Epithelial cell of prostate (primary cell): ENCODE measurements at regions not wholly inside any gene's neighbourhood (a gene's known extent, or its start where the extent isn't known, plus 50 kb on each side); places are given as distances from the start of the nearest gene placed in this dataset.
"Not testable (repeated sequence)": the region's sequence is repeated elsewhere in the genome, so short reads cannot be mapped to it uniquely, and the experiment has no call there.

Source experiments
- DNase-seq: peaks from one replicate; pipeline ENCODE4 v3.0.0-alpha.2; 2011; ENCODE audit warnings: low read depth, low spot score
- H3K27ac ChIP-seq: fragments of 450-650 bp; 2 replicates; pipeline ENCODE4 v1.5.1; 2017; ENCODE audit warnings: mild to moderate bottlenecking

DNA sequence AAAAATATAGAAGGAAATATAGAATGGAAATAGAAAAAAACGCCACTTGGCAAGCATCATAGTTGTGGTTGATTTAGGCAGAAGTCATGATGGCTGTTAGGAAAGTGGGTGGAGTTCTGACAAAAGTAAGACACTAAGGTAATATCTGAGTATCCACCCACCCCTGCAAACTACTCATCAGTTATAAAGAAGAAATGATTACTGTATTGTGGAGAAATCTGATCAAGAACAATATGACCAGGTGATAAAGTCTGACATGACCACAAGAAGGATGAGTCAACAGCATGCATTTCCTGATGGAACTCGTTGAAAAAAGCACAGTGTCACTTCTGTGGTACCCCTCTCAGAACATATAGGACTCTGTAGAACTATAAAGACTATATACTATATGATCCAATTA, 343.4 kb upstream of the PAPPA start:
- DNase-seq, result peak; percentile 41
- H3K27ac ChIP-seq, result no peak overlapping the region

DNA sequence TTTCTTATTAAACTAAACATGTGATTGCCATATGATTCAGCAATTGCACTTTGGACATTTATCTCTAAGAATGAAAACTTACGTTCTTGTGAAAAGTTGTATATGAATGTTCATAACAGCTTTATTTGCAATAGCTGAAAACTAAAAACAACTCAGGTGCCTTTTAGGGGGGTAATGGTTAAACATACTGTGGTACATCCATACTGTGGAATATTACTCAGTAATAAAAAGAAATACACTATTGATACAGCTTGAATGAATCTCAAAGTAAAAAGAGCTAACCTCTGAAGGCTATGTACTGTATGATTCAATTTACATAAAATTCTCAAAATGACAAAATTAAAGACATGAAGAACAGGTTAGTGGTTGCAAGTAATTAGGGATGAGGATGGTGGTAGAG, 339.5 kb upstream of the PAPPA start:
- H3K27ac ChIP-seq, result no peak overlapping the region

DNA sequence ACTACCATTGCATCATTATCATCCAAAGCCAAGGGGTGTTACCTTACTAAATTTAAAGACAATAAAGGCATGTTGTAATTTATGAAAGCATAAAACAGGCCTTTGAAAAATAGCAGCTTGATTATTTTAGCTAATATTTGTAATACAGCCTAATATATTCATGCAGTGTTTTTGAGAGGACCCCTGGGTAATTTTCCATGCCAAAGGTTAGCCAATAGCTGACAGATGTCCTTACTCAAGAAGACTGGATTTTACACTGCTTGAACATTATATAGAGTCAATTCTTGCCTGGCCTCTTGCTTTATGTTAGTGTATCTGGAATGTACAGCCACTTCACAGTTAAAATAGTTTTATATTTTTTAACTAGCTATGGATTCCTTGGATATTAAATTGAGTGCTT, 337.8 kb upstream of the PAPPA start:
- DNase-seq, result no peak
- no peak overlapping the region for H3K27ac ChIP-seq

More for the DNA sequence above, 339.5 kb upstream of the PAPPA start:
- no peak for DNase-seq

DNA sequence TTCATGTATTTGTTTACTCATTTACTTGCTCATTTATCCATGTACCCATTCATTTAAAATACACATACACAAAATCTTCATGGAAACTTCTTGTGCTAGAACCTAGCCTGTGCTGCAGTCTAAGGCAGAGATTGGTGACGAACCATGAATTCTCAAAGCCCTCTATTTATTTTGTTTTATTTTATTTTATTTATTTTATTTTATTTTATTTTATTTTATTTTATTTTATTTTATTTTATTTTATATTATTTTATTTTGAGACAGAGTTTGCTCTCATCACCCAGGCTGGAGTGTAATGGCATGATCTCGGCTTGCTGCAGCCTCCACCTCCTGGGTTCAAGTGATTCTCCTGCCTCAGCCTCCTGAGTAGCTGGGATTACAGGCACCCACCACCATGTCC, 334.9 kb upstream of the PAPPA start:
- not testable (repeated sequence) for H3K27ac ChIP-seq, DNase-seq

DNA sequence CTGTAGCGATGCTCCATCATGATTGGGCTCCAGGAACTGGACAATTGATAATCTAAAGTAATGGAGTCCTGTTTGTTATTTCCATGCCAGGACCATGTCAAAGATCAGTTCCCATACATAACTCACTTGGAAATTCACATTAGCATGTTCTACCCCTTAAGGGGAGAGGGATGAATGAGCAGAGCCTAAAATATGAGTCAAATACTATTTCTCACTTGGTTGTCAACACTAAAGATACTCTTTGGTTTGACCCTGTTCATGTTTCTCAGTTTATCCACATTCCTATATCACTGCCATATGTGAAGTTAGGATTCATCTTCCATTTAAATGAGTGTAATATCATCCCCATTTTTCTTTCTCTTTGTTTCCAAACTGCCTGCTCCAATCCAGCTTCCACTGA, 321.6 kb upstream of the PAPPA start:
- DNase-seq, result no peak
- H3K27ac ChIP-seq, result no peak overlapping the region

DNA sequence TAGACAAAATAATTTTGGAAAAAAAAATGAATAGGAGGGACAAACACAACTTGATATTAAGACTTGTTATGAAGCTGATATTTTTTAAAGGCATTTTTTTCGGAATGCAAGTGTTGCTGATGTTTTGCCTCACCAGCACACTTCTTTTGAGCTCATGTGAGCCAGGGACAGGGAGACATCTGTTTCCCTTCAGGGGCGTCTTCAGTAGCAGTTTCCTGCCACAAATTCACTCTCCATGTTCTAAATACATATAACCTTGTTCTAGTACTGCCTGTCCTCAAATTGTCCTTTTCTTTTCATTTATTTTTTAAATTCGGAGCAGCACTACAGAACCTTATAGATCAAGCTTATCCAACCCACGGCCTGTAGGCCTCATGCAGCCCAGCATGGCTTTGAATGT, 316.0 kb upstream of the PAPPA start:
- no peak for DNase-seq
- no peak overlapping the region for H3K27ac ChIP-seq

DNA sequence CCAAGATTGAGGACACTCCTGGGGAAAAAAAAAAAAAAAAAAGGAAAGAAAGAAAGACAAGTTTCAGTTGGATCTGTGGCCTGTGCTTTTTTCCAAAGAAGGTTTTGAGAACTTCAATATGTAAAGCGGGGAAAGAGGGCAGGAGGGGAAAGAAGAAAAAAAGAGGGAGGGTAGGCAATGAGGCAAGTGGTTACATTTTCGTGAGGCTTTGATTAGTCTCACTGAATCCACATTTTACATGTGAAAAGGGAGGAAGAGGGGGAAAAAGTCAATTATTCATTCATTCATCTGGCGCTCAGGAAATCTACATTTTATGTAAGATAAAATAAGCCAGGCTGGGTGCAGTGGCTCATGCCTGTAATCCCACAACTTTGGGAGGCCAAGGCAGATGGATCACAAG, 315.2 kb upstream of the PAPPA start:
- no peak overlapping the region for H3K27ac ChIP-seq
- DNase-seq, result no peak

DNA sequence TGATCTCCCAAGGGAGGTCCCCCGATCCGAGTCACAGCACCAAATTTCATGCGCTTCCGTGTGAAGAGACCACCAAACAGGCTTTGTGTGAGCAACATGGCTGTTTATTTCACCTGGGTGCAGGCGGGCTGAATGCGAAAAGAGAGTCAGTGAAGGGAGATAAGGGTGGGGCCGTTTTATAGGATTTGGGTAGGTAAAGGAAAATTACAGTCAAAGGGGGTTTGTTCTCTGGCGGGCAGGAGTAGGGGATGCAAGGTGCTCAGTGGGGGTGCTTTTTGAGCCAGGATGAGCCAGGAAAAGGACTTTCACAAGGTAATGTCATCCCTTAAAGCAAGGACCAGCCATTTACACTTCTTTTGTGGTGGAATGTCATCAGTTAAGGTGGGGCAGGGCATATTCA, 309.2 kb upstream of the PAPPA start:
- H3K27ac ChIP-seq, DNase-seq: not testable (repeated sequence)

DNA sequence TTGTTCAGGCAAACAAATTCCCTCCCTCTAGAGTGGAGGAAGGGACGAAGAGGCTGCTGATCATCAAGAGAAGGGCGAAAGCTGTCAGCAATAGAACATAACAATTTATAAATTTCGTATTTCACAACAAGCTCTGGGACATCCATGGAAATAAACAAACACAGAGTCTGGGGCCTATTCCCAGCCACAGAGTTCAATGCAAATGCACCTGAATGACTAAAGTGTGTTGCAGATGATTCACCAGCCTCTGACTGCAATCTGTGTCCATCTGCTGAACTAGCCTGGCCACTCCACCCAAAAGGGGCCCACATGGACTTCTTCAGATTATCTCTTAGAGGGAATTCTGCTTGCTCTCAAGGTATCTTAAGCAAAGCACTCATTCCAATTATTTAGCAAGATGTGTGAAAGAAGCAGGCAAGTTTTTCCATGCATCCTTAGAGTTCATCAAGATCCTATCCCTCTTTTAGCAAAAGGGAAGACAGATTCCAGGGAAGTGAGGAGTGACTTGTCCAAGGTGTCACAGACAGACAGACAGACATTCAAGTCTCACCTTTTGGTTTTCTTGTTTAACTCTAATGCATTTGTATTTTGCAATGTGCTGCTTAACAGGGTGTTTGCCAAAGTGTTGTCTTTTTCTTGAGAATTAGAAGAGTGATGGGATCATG, 307.8 kb upstream of the PAPPA start:
- DNase-seq, result peak; percentile 52
- no peak overlapping the region for H3K27ac ChIP-seq

DNA sequence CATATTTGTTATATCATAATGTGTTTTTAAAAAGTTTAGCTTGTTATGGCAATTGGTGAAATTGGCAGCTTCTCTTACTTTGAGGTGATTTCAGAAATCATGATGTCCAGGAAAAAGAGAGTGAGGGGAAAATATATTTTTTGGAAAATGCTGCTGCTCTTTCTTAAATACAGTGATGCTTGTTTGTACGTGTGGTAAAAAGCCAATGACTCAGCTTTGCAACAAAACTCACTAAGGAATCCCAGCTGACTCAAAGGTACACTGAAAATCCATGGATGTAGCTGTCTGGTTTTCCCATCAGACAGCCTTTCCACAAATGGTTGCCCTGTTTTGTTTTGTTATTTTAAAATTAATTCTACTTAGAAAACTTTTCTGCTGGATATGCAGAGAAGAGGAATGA, 306.4 kb upstream of the PAPPA start:
- no peak overlapping the region for H3K27ac ChIP-seq
- DNase-seq, result peak; percentile 24

DNA sequence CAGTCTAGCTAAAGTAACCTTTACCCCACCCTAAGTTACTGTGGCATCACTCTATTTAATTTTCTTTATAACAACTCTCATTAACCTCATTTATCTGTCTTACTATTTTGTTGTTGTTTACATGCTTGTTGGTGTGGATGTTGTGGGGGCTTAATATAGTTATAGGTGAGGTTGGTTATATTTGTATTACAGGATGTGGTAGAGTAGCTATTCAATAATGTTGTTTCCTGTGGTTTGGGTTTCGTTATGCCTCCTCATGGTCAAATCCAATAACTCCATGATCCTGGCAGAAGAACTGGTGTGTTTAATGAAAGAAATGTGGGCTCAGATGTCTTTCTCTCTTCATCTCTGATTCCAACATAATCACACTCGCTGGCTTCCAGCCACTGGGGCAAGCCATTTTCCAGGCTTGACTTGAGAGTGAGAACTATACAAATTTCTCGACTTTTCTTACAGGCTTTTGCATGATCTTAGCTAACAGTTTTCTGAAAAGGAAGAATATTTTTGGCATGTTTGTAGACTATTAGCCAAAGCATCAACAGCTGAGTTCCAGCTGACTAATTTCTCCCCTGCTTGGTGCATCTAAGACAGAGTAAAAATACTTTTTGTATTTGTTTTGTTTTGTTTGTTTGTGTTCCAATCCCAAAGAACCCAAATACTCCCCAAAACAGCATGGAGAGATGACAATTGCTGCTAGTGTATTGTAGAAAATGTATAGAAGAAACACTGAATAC, 303.7 kb upstream of the PAPPA start:
- DNase-seq, result no peak
- no peak overlapping the region for H3K27ac ChIP-seq

DNA sequence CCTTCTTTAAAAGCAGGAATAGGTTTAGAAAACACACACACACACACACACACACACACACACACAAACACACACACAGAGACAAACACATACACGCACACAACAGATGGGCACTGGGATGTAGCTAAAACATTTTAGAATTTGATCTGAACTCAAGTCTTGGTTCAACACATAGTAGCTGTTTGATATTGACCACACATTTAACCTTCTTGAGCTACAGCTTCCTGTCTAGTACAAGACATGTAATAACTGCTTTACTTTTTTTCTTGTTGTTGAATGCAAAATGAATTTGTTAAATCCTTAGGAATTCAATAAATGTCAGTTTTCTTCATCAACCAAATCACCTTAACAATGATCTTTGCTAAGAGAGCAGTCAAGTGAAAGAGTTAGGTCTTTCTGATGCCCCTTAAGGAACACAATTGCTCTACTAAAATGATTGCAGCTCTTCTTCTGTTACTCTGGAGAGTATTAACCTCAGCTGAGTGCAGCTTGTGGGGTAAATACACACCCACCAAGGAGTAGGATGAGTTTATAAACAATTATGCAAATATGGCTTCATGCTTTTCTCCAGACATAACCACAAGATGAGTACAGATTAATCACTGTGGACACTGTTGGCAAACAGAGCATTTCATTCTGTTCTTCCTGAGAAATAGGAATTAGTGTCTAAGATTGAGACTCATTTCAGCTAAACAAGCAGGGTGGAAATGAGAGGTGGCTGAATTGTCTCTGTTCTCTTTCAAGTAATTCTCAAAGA, 302.9 kb upstream of the PAPPA start:
- H3K27ac ChIP-seq, result no peak overlapping the region
- peak; percentile 46 for DNase-seq

DNA sequence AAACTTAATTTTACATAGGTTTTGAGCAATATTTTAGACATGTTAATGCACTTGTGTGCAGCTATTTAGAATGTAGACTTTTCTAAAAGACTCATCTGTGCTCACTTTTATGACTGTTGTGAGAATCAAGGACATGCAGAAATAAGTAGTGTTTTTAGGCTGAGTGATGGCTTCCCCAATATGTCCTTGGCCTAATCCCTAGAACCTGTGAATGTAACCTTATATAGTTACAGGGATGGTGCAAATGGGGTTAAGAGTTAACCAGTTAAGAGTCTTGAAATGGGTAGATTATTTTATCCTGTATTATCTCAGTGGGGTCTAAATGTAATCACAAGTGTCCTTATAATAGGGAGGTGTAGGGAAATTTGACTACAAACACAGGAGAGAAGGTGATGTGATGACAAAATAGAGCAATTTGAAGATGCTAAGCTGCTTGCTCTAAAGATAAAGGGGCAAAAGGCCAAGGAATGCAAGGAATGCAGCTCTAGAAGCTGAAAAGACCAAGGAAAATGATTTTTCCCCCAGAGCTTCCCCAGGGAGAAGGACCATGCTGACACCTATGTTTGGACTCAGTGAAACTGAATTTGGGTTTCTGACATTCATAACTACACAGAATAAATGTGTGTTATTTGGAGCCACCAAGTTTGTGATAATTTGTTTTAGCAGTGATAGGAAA, 298.0 kb upstream of the PAPPA start:
- no peak overlapping the region for H3K27ac ChIP-seq
- no peak for DNase-seq

DNA sequence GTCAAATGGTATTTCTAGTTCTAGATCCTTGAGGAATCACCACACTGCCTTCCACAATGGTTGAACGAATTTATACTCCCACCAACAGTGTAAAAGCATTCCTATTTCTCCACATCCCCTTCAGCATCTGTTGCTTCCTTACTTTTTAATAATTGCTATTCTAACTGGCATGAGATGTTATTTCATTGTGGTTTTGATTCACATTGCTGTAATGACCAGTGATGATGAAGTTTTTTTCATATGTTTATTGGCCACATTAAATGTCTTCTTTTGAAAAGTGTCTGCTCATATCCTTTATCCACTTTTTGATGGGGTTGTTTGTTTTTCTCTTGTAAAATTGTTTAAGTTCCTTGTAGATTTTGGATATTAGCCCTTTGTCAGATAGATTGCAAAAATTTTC, 295.2 kb upstream of the PAPPA start:
- not testable (repeated sequence) for H3K27ac ChIP-seq

DNA sequence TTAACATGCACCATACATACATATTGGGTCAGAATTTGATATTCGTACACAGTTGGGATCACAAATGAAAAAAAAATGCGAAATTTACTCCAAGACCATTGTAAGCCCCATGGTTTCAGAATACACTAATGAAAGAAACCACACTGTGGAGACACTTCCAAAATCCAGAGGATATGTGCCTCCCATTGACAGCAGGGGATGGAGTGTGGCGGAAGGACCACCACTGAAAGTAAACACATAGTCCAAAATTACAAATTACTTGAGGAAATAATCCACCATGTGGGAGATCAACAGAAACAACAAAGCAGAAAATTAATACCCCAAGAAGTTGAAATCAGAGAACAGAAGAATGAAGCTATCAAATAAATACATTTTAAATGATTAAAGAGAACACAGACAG, 291.6 kb upstream of the PAPPA start:
- DNase-seq, result no peak
- no peak overlapping the region for H3K27ac ChIP-seq

More for the DNA sequence above, 295.2 kb upstream of the PAPPA start:
- not testable (repeated sequence) for DNase-seq

DNA sequence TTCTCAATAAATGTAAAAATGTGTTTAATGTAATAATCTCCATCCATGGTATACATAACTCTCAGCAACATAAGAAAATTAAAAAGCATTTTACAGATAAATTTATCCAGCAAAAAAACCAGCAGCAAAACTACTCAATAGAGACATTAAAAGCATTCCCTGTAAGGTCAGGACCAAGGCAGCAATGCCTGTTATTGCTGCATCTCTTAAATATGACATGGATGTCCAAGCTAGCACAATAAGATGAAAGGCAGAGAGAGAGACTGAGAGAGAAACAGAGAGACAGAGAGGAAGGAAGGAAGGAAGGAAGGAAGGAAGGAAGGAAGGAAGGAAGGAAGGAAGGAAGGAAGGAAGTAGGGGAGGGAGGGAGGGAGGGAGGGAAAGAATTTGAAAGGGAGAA, 289.0 kb upstream of the PAPPA start:
- DNase-seq, result no peak
- no peak overlapping the region for H3K27ac ChIP-seq

DNA sequence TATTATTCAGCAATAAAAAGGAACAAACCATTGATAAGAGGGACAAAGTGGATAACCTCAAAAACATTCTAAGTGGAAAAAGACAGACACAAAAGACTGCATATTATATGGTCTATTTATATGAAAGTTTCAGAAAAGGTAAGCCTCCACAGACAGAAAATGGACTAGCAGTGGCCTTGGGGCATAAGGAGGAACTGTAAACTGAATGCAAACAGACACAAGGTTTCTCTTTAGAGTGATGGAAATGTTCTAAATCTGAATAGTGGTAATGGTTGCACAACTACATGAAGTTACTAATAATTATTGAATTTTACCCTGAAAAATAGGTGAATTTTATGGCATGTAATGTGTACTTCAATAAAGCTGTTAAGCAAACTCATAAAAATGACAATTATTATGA, 286.3 kb upstream of the PAPPA start:
- no peak for DNase-seq
- no peak overlapping the region for H3K27ac ChIP-seq

DNA sequence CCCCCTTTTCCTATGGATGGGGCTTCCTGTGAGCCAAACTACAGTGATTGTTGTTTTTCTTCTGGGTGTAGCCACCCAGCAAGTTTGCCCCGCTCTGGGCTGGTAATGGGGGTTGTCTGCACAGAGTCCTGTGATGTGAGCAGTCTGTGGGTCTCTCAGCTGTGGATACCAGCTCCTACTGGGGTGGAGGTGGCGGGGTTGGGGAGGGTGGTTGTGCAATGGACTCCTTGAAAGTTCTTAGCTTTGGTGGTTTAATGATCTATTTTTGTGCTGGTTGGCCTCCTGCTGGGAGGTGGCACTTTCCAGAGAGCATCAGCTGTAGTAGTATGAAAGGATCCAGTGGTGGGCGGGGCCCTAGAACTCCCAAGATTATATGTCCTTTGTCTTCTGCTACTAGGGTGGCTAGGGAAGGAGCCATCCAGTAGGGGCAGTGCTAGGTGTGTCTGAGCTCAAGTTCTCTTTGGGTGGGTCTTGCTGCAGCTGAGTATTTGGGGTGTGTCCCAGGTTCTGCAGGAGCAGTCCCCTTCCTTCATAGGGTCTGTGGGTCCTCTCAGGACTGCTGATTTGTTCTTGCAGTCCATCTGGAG, 275.6 kb upstream of the PAPPA start:
- H3K27ac ChIP-seq, result no peak overlapping the region
- DNase-seq, result no peak

DNA sequence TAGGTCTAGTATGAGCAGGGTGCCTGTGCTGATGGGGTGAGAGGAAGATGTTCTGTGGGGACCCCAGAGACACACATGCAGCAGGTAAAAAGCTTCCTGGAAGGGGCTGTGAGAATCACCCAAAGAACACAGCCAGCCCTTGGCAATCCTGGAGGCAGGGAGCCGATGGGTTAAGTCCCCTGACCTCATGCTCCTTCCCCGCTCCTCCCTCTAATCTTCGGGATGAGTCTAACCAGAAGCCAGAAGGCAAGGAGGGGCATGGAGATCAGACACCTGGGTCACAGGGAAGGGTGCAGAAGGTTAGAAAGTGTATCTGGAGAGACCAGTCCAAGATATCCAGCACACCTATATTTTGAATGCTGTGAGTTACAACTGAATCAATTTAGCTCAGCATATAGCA, 274.1 kb upstream of the PAPPA start:
- H3K27ac ChIP-seq, result no peak overlapping the region
- DNase-seq, result no peak

DNA sequence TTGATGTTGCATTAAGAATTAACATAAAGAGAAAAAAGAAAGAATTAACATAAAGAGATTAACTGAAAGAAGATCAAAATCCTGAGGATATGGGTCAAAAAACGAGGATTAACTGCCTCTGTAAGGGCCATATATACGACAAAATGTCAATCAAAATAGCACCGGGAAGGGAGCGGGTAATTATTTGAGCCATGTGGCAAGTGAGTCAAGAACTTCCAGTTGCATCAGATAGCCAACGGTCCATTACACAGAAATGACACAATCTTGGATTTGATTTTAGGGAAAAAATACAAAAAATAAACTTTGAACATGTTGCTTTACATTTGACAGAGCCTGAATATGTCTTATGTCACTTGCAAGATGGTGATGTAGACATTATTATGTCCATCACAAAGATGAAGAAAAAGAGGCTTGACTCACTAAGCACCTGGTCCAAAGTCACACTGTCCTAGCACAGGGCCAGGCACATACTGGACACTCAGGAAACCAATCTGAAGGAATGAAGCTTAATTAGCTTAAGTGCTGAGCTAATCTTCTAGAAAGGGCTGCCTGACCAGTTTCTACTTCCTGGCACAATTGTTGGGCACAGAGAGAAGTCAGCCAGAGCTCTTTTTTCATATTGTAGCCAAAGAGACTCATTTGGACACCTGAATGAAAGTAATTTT, 273.2 kb upstream of the PAPPA start:
- no peak overlapping the region for H3K27ac ChIP-seq
- DNase-seq, result no peak
